Liver (tissue), 8 donors: ENCODE measurements at regions not wholly inside any gene's neighbourhood (a gene's known extent, or its start where the extent isn't known, plus 50 kb on each side); places are given as distances from the start of the nearest gene placed in this dataset.

Source experiments
- DNase-seq: peaks from one replicate; pipeline ENCODE4 v3.0.0-alpha.2; 2017; ENCODE audit warnings: low spot score
- H3K27ac ChIP-seq, 2 donors: one replicate each; pipeline ENCODE4 v1.7.0; 2013; ENCODE audit warnings: inconsistent platforms in 2 of 2, low read length in 2 of 2, control low read depth in 1 of 2, low read depth in 1 of 2, mild to moderate bottlenecking in 1 of 2
- H3K27me3 ChIP-seq, 4 donors: one replicate each; pipeline versions ENCODE4 v1.6.1 to v1.7.0; 2013; ENCODE audit warnings: low read length in 3 of 4, inconsistent platforms in 1 of 4, mild to moderate bottlenecking in 1 of 4, moderate library complexity in 1 of 4; ENCODE audit not compliant: control insufficient read depth in 4 of 4, insufficient read depth in 4 of 4
- H3K36me3 ChIP-seq, 4 donors: one replicate each; pipeline versions ENCODE4 v1.6.1 to v1.7.0; 2013; ENCODE audit warnings: low read length in 3 of 4, mild to moderate bottlenecking in 3 of 4, low read depth in 1 of 4, moderate library complexity in 1 of 4; ENCODE audit not compliant: control insufficient read depth in 4 of 4, insufficient read depth in 3 of 4
- H3K4me1 ChIP-seq, 4 donors: one replicate each; pipeline versions ENCODE4 v1.6.1 to v1.7.0; 2013; ENCODE audit warnings: low read length in 3 of 4, mild to moderate bottlenecking in 3 of 4, moderate library complexity in 1 of 4; ENCODE audit not compliant: control insufficient read depth in 4 of 4, insufficient read depth in 4 of 4
- H3K4me3 ChIP-seq, 3 donors: one replicate each; pipeline versions ENCODE4 v1.6.1 to v1.7.0; 2013; ENCODE audit warnings: low read length in 3 of 3, control low read depth in 1 of 3, low read depth in 1 of 3, mild to moderate bottlenecking in 1 of 3
- H3K9ac ChIP-seq, 2 donors: one replicate each; pipeline ENCODE4 v1.7.0; 2013; ENCODE audit warnings: low read length in 2 of 2, mild to moderate bottlenecking in 2 of 2, moderate library complexity in 2 of 2, control low read depth in 1 of 2, low read depth in 1 of 2
- H3K9me3 ChIP-seq, 4 donors: one replicate each; pipeline versions ENCODE4 v1.6.1 to v1.7.0; 2013; ENCODE audit warnings: low read length in 3 of 4; ENCODE audit not compliant: control insufficient read depth in 4 of 4
- ATF3 ChIP-seq: IDR thresholded peaks from 2 replicates; pipeline ENCODE4 v1.6.1; 2016; ENCODE audit warnings: antibody characterized with exemption
- EGR1 ChIP-seq, 2 donors: IDR thresholded peaks; 2 replicates each; pipeline ENCODE4 v1.6.1; 2016 to 2018; ENCODE audit warnings: antibody characterized with exemption in 2 of 2, low read depth in 2 of 2
- FOXA1 ChIP-seq: IDR thresholded peaks from 2 replicates; pipeline ENCODE4 v1.6.1; 2016; ENCODE audit warnings: antibody characterized with exemption
- FOXA2 ChIP-seq: IDR thresholded peaks from 2 replicates; pipeline ENCODE4 v1.6.1; 2016; ENCODE audit warnings: antibody characterized with exemption
- GABPA ChIP-seq, 2 donors: IDR thresholded peaks in 1 of 2; conservative IDR thresholded peaks in 1 of 2; 2 replicates each; pipeline ENCODE4 v1.6.1; 2016; ENCODE audit warnings: antibody characterized with exemption in 2 of 2, mild to moderate bottlenecking in 1 of 2, moderate library complexity in 1 of 2
- HNF4A ChIP-seq, 2 donors: conservative IDR thresholded peaks; 2 replicates each; pipeline ENCODE4 v1.6.1; 2016; ENCODE audit warnings: antibody characterized with exemption in 2 of 2, mild to moderate bottlenecking in 2 of 2
- HNF4G ChIP-seq: IDR thresholded peaks from 2 replicates; pipeline ENCODE4 v1.6.1; 2016; ENCODE audit warnings: antibody characterized with exemption
- JUND ChIP-seq, 2 donors: IDR thresholded peaks; 2 replicates each; pipeline ENCODE4 v1.6.1; 2016; ENCODE audit warnings: antibody characterized with exemption in 2 of 2
- MAX ChIP-seq: IDR thresholded peaks from 2 replicates; pipeline ENCODE4 v1.6.1; 2016; ENCODE audit warnings: antibody characterized with exemption
- NR2F2 ChIP-seq: IDR thresholded peaks from 2 replicates; pipeline ENCODE4 v1.6.1; 2016; ENCODE audit warnings: antibody characterized with exemption
- RAD21 ChIP-seq, 2 donors: IDR thresholded peaks; 2 replicates each; pipeline ENCODE4 v1.6.1; 2016; ENCODE audit warnings: antibody characterized with exemption in 2 of 2, mild to moderate bottlenecking in 2 of 2
- REST ChIP-seq: IDR thresholded peaks from 2 replicates; pipeline ENCODE4 v1.6.1; 2016; ENCODE audit warnings: antibody characterized with exemption, mild to moderate bottlenecking
- RXRA ChIP-seq, 2 donors: IDR thresholded peaks; 2 replicates each; pipeline ENCODE4 v1.6.1; 2017 to 2018; ENCODE audit warnings: antibody characterized with exemption in 2 of 2, mild to moderate bottlenecking in 1 of 2
- SP1 ChIP-seq: IDR thresholded peaks from 2 replicates; pipeline ENCODE4 v1.6.1; 2018; ENCODE audit warnings: antibody characterized with exemption, mild to moderate bottlenecking
- TAF1 ChIP-seq: conservative IDR thresholded peaks from 2 replicates; pipeline ENCODE4 v1.6.1; 2016; ENCODE audit warnings: antibody characterized with exemption, mild to moderate bottlenecking
- YY1 ChIP-seq: IDR thresholded peaks from 2 replicates; pipeline ENCODE4 v1.6.1; 2016; ENCODE audit warnings: antibody characterized with exemption, mild to moderate bottlenecking
- ZBTB33 ChIP-seq: IDR thresholded peaks from 2 replicates; pipeline ENCODE4 v1.6.1; 2016; ENCODE audit warnings: antibody characterized with exemption
- WGBS: extraction: QIAGEN DNeasy Blood & Tissue Kit; methylation state at CpG from one replicate; pipeline ENCODE4 v1.1.7; 2013; 5-methylcytosine and 5-hydroxymethylcytosine counted together
- TF ChIP-seq, protein P1 (sequence below): fragments of 150-350 bp; IDR thresholded peaks from 2 replicates; pipeline ENCODE4 v1.5.1; 2017; ENCODE audit warnings: improper control_type of control experiment, low read depth, low read length; ENCODE audit not compliant: missing input control
- donor health status: healthy.
- donor health status: healthy.
- donor health status: healthy.
- donor health status: healthy.
- donor health status: healthy.

DNA sequence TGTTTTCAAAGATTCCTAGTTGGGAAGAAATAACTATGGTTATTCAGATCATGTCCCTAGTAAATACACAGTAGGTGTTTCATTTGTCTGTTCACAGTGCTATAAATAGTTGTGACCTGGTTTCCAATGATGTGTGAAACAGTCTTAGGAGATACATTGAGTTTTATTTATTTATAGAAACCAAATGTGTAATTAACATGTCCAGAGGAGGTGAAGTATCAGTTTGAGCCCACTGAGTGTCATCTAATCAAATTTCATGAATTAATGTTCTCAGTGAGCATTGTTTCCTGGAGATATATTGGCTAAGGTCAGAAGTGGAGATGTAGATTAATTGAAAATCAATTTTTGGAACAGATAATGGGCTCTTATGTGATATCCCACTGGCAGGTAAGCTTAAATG lies 996.3 kb downstream of the FSTL5 start:
- TF ChIP-seq NR2F2: no peak
- no peak for TF ChIP-seq HNF4A (conservative IDR thresholded peaks at IDR 0.05)
- no peak for TF ChIP-seq GABPA (IDR thresholded peaks at IDR 0.05 in 1 of 2, conservative IDR thresholded peaks at IDR 0.05 in 1 of 2)
- no peak for TF ChIP-seq FOXA1
- TF ChIP-seq, protein P1, sequence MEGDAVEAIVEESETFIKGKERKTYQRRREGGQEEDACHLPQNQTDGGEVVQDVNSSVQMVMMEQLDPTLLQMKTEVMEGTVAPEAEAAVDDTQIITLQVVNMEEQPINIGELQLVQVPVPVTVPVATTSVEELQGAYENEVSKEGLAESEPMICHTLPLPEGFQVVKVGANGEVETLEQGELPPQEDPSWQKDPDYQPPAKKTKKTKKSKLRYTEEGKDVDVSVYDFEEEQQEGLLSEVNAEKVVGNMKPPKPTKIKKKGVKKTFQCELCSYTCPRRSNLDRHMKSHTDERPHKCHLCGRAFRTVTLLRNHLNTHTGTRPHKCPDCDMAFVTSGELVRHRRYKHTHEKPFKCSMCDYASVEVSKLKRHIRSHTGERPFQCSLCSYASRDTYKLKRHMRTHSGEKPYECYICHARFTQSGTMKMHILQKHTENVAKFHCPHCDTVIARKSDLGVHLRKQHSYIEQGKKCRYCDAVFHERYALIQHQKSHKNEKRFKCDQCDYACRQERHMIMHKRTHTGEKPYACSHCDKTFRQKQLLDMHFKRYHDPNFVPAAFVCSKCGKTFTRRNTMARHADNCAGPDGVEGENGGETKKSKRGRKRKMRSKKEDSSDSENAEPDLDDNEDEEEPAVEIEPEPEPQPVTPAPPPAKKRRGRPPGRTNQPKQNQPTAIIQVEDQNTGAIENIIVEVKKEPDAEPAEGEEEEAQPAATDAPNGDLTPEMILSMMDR: no peak
- no peak for TF ChIP-seq ATF3
- TF ChIP-seq REST: no peak
- TF ChIP-seq MAX: no peak
- no peak for TF ChIP-seq ZBTB33
- TF ChIP-seq EGR1 (IDR thresholded peaks at IDR 0.05; ENCODE audit: low read depth in 2 of 2): no peak
- TF ChIP-seq YY1: no peak
- no peak for TF ChIP-seq TAF1
- TF ChIP-seq RXRA (IDR thresholded peaks at IDR 0.05): no peak
- no peak for TF ChIP-seq HNF4G
- TF ChIP-seq FOXA2: no peak
- TF ChIP-seq JUND (IDR thresholded peaks at IDR 0.05): no peak
- TF ChIP-seq RAD21 (IDR thresholded peaks at IDR 0.05): no peak
- TF ChIP-seq SP1: no peak
- DNase-seq: no peak
- H3K9ac ChIP-seq: no peak overlapping the region
- H3K27me3 ChIP-seq: no peaks in the 10 kb centered on the region
- H3K4me3 ChIP-seq: no peak overlapping the region
- no peaks in the 10 kb centered on the region for H3K4me1 ChIP-seq
- no peak overlapping the region for H3K27ac ChIP-seq
- no peaks in the 10 kb centered on the region for H3K9me3 ChIP-seq
- no peaks in the 10 kb centered on the region for H3K36me3 ChIP-seq

DNA sequence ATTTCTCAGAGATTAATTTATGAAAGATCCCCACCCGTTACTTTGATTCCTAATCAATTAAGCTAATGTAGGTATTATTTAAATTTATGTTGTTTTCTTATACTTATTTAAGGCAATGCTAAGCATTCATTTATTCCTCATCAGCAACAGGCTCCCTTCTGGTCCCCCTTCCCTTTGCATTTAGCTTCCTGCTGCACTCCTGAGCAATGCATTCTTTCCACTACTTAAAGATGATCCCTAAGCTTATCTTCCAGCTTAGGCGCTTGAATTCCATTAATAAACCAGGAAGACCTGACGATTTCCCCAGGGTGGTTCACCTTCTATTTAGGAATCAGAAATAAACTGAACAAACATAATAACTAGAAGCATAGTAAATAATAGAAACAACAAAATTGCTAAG lies 1003.1 kb downstream of the FSTL5 start:
- 67% methylated on average over 3 of the region's 3 CpGs for WGBS
- Histone ChIP-seq H3K27me3 (no peaks in the 10 kb centered on the region), H3K9me3 (no peaks in the 10 kb centered on the region), H3K4me3 (no peak overlapping the region), H3K36me3 (no peaks in the 10 kb centered on the region), H3K27ac (no peak overlapping the region), H3K9ac (no peak overlapping the region), H3K4me1 (no peaks in the 10 kb centered on the region)
- no peak for DNase-seq
- TF ChIP-seq MAX (no peak), TAF1 (no peak), HNF4G (no peak), YY1 (no peak), HNF4A (conservative IDR thresholded peaks at IDR 0.05) (no peak), ZBTB33 (no peak), ATF3 (no peak), JUND (IDR thresholded peaks at IDR 0.05) (no peak), NR2F2 (no peak)
- TF ChIP-seq, protein P1: no peak
